IMR-90 (cell line): ENCODE measurements at regions not wholly inside any gene's neighbourhood (a gene's known extent, or its start where the extent isn't known, plus 50 kb on each side); places are given as distances from the start of the nearest gene placed in this dataset.
A peak's percentile ranks its signal among the peaks of the same experiment; 100 is the strongest.

Experiments used
- ATAC-seq: fragments of 200-7000 bp; cut with Tn5 transposase; 2 replicates; pipeline ENCODE4 v1.9.1; 2020; ENCODE audit warnings: low read depth, mild to moderate bottlenecking, moderate library complexity
- BruUV-seq: library from RNA; stranded (reverse); fragments of 400-500 nt; replicated peaks from 2 replicates; lab custom pipeline; 2021; lab: Mats Ljungman, UMichigan
- CTCF ChIA-PET: fragments of 300-600 bp; formaldehyde crosslinking; extraction: SDS; loops from one replicate; lab custom pipeline; 2021; ENCODE audit warnings: antibody characterized with exemption; lab: Yijun Ruan, JAX
- POLR2A ChIA-PET: fragments of 300-600 bp; sonication (Branson Sonifier 250); formaldehyde crosslinking; loops from one replicate; lab custom pipeline; 2022; ENCODE audit warnings: antibody characterized with exemption; ENCODE audit not compliant: unreplicated experiment; lab: Charles Lee
- DNase-seq: peaks from one replicate; pipeline ENCODE4 v3.0.0; 2013
- H2AFZ ChIP-seq: replicated peaks from 2 replicates; pipeline ENCODE3; 2013; ENCODE audit warnings: low read length, mild to moderate bottlenecking; ENCODE audit not compliant: poor library complexity
- H2AK5ac ChIP-seq: 2 replicates; pipeline ENCODE4 v1.6.1; 2013; ENCODE audit warnings: low read depth, low read length, inconsistent platforms
- H2AK9ac ChIP-seq: replicated peaks from 2 replicates; pipeline ENCODE3; 2013; ENCODE audit warnings: mild to moderate bottlenecking, low read depth, low read length, moderate library complexity; ENCODE audit not compliant: poor library complexity
- H2BK120ac ChIP-seq: 2 replicates; pipeline ENCODE4 v1.6.1; 2013; ENCODE audit warnings: low read depth, low read length, inconsistent platforms
- H2BK15ac ChIP-seq: 3 replicates; pipeline ENCODE4 v1.6.1; 2013; ENCODE audit warnings: low read depth, low read length, inconsistent platforms
- H2BK20ac ChIP-seq: 2 replicates; pipeline ENCODE4 v1.6.1; 2013; ENCODE audit warnings: low read depth, mild to moderate bottlenecking, inconsistent platforms, low read length, moderate library complexity
- H2BK5ac ChIP-seq: 2 replicates; pipeline ENCODE4 v1.6.1; 2013; ENCODE audit warnings: mild to moderate bottlenecking, low read depth, low read length, inconsistent platforms; ENCODE audit not compliant: poor library complexity, severe bottlenecking
- H3K14ac ChIP-seq: replicated peaks from 2 replicates; pipeline ENCODE4 v1.6.1; 2013; ENCODE audit warnings: low read depth, low read length, inconsistent platforms
- H3K18ac ChIP-seq: 2 replicates; pipeline ENCODE4 v1.6.1; 2013; ENCODE audit warnings: low read depth, low read length, control low read depth
- H3K23ac ChIP-seq: 2 replicates; pipeline ENCODE4 v1.6.1; 2013; ENCODE audit warnings: low read depth, low read length, inconsistent platforms
- H3K27ac ChIP-seq: 2 replicates; pipeline ENCODE4 v1.5.1; 2013; ENCODE audit warnings: mild to moderate bottlenecking, control low read depth, low read length; ENCODE audit not compliant: insufficient read depth
- H3K27me3 ChIP-seq: 2 replicates; pipeline ENCODE4 v1.6.1; 2013; ENCODE audit warnings: low read length; ENCODE audit not compliant: control insufficient read depth, insufficient read depth
- H3K36me3 ChIP-seq: 2 replicates; pipeline ENCODE4 v1.6.1; 2013; ENCODE audit warnings: low read length, mixed read lengths; ENCODE audit not compliant: control insufficient read depth, insufficient read depth
- H3K4ac ChIP-seq: 2 replicates; pipeline ENCODE4 v1.6.1; 2013; ENCODE audit warnings: low read depth, low read length, inconsistent platforms
- H3K4me1 ChIP-seq: 2 replicates; pipeline ENCODE4 v1.6.1; 2013; ENCODE audit warnings: low read length, mixed read lengths; ENCODE audit not compliant: control insufficient read depth, insufficient read depth
- H3K4me2 ChIP-seq: 2 replicates; pipeline ENCODE4 v1.6.1; 2013; ENCODE audit warnings: low read depth, mild to moderate bottlenecking, control low read depth, low read length, moderate library complexity
- H3K4me3 ChIP-seq: 2 replicates; pipeline ENCODE4 v1.5.1; 2013; ENCODE audit warnings: low read depth, mild to moderate bottlenecking, control low read depth, low read length, moderate library complexity; ENCODE audit not compliant: insufficient read depth
- H3K56ac ChIP-seq: 2 replicates; pipeline ENCODE4 v1.6.1; 2013; ENCODE audit warnings: low read length, inconsistent platforms; ENCODE audit not compliant: insufficient read depth; ENCODE audit errors: extremely low read depth
- H3K79me1 ChIP-seq, 2 experiments: 2 replicates each; pipeline ENCODE4 v1.6.1; 2013; ENCODE audit warnings: low read length in 2 of 2, inconsistent platforms in 1 of 2, low read depth in 1 of 2
- H3K9ac ChIP-seq: 2 replicates; pipeline ENCODE4 v1.6.1; 2013; ENCODE audit warnings: low read depth, low read length, control low read depth
- H3K9me1 ChIP-seq: 2 replicates; pipeline ENCODE4 v1.6.1; 2013; ENCODE audit warnings: low read length, inconsistent platforms; ENCODE audit not compliant: insufficient read depth
- H3K9me3 ChIP-seq: 2 replicates; pipeline ENCODE4 v1.6.1; 2013; ENCODE audit warnings: low read length; ENCODE audit not compliant: control insufficient read depth, insufficient read depth
- H4K20me1 ChIP-seq: 2 replicates; pipeline ENCODE4 v1.6.1; 2013; ENCODE audit warnings: low read length, inconsistent platforms; ENCODE audit not compliant: insufficient read depth
- H4K5ac ChIP-seq: 2 replicates; pipeline ENCODE4 v1.6.1; 2013; ENCODE audit warnings: mild to moderate bottlenecking, low read depth, low read length, control low read depth
- H4K8ac ChIP-seq, 2 experiments: 2 replicates each; pipeline ENCODE4 v1.6.1; 2013; ENCODE audit warnings: low read depth in 2 of 2, low read length in 2 of 2, control low read depth in 1 of 2, inconsistent platforms in 1 of 2
- H4K91ac ChIP-seq: 2 replicates; pipeline ENCODE4 v1.6.1; 2013; ENCODE audit warnings: low read depth, low read length, inconsistent platforms; ENCODE audit not compliant: insufficient read depth
- BHLHE40 ChIP-seq: fragments of 150-350 bp; IDR thresholded peaks from 2 replicates; pipeline ENCODE4 v1.6.1; 2016; ENCODE audit warnings: mild to moderate bottlenecking, low read depth, low read length
- MAFK ChIP-seq: IDR thresholded peaks from 2 replicates; pipeline ENCODE4 v1.6.1; 2012; ENCODE audit warnings: low read depth, low read length, improper control_type of control experiment
- MAZ ChIP-seq: IDR thresholded peaks from 2 replicates; pipeline ENCODE4 v1.6.1; 2012; ENCODE audit warnings: low read depth, mild to moderate bottlenecking, low read length, improper control_type of control experiment, moderate library complexity, borderline replicate concordance
- MXI1 ChIP-seq: IDR thresholded peaks from 2 replicates; pipeline ENCODE4 v1.6.1; 2012; ENCODE audit warnings: low read depth, mild to moderate bottlenecking, low read length, moderate library complexity, borderline replicate concordance
- NFE2L2 ChIP-seq: fragments of 150-350 bp; IDR thresholded peaks from 2 replicates; pipeline ENCODE4 v1.6.1; 2016; ENCODE audit warnings: low read depth, mild to moderate bottlenecking, low read length
- POLR2A ChIP-seq: IDR thresholded peaks from 2 replicates; pipeline ENCODE4 v1.6.1; 2012; ENCODE audit warnings: mild to moderate bottlenecking, low read depth, low read length
- RAD21 ChIP-seq: IDR thresholded peaks from 2 replicates; pipeline ENCODE4 v1.6.1; 2012; ENCODE audit warnings: low read length, improper control_type of control experiment
- RCOR1 ChIP-seq: IDR thresholded peaks from 2 replicates; pipeline ENCODE4 v1.6.1; 2012; ENCODE audit warnings: mild to moderate bottlenecking, low read length, improper control_type of control experiment; ENCODE audit not compliant: insufficient replicate concordance
- RFX5 ChIP-seq: IDR thresholded peaks from 2 replicates; pipeline ENCODE4 v1.8.0; 2012; ENCODE audit warnings: low read depth, mild to moderate bottlenecking, low read length, moderate library complexity
- SMC3 ChIP-seq: fragments of 150-350 bp; IDR thresholded peaks from 2 replicates; pipeline ENCODE4 v1.6.1; 2016; ENCODE audit warnings: low read depth, mild to moderate bottlenecking, antibody characterized with exemption, low read length, moderate library complexity
- WGBS, 2 experiments: methylation state at CpG; one replicate each; pipeline versions ENCODE4 v1.1.5 to v1.1.7; 2013; ENCODE audit warnings: missing lambda C conversion rate in 2 of 2; ENCODE audit not compliant: insufficient read length in 1 of 2; ENCODE audit errors: extremely low coverage in 2 of 2; 5-methylcytosine and 5-hydroxymethylcytosine counted together
- dilution Hi-C: fragments of 300-500 bp; cut with HindIII; formaldehyde crosslinking; loops from one replicate; pipeline ENCODE4 v1.14.3; 2018; ENCODE audit warnings: low sequenced_read_pairs; ENCODE audit not compliant: unreplicated experiment
- in situ Hi-C: fragments of 300-500 bp; cut with MboI; formaldehyde crosslinking; loops from 3 replicates; pipeline ENCODE4 v1.14.3; 2019; ENCODE audit warnings: low sequenced_read_pairs, inconsistent platforms, mixed read lengths
- intact Hi-C: fragments of 100-400 bp; cut with micrococcal nuclease; formaldehyde crosslinking; loops from 2 replicates; pipeline ENCODE4 v1.10.0; 2022
- TF ChIP-seq, protein P1 (sequence below): conservative IDR thresholded peaks from 2 replicates; pipeline ENCODE4 v1.5.1; 2012; ENCODE audit warnings: mild to moderate bottlenecking, low read depth, low read length, improper control_type of control experiment
- TF ChIP-seq, protein P2 (sequence below): fragments of 150-350 bp; IDR thresholded peaks from 2 replicates; pipeline ENCODE4 v1.6.1; 2016; ENCODE audit warnings: low read depth, mild to moderate bottlenecking, low read length, moderate library complexity, borderline replicate concordance

DNA sequence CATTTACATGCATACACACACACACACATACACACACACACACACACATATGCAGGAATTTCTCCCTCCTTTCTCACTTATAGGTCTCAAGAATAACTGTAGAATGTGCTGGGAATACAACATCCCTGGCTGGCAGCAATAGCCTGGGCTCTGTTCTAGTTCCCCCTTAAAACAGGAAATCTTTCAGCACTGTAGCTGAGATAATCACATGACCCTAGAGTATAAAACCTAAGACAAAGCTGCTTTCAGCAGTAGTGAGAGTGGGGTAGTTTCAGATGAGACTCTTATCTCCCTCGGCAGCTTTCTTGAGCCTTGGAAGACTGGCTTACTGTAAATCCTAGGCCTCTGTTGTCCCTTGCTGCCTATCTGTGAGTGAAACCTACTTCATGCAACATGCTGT lies 137.4 kb upstream of the AKR1E2 start:
- H3K9ac ChIP-seq = no peak overlapping the region
- no CpG with 5 or more reads among the region's 1 CpG for WGBS, 2 experiments
- H3K23ac ChIP-seq = no peak overlapping the region
- POLR2A ChIA-PET = no interaction called here
- peak overlapping the region; percentile 64 for H3K4ac ChIP-seq
- H2BK5ac ChIP-seq = peak overlapping the region; percentile 47
- CTCF ChIA-PET = no interaction called here
- peaks cover 0 to 2% of the 10 kb centered on the region in 2 experiments; a peak in 1 of 4 replicates for H3K79me1 ChIP-seq
- H2AK5ac ChIP-seq = peak overlapping the region; percentile 91; the same call in 1 of the 2 replicates
- peaks cover 15% of the 10 kb centered on the region for H3K9me1 ChIP-seq
- H3K4me3 ChIP-seq = no peak overlapping the region
- H3K18ac ChIP-seq = peak overlapping the region; percentile 74; the same call in 1 of the 2 replicates
- peak overlapping the region; percentile 82; the same call in 1 of the 2 replicates for H2BK20ac ChIP-seq
- ATAC-seq (no peak), DNase-seq (no peak)
- peak overlapping the region; percentile 44 for H4K5ac ChIP-seq
- peak overlapping the region in 1 of 2 experiments; percentile 55; a peak in 1 of 4 replicates for H4K8ac ChIP-seq
- dilution Hi-C loops (no loop called here), in situ Hi-C loops (no loop called here), intact Hi-C loops (no loop called here)
- H2BK15ac ChIP-seq = peak overlapping the region; percentile 97; the same call in 2 of the 3 replicates
- peak overlapping the region; percentile 25 for H2AK9ac ChIP-seq
- no TSS peak for BruUV-seq
- H2BK120ac ChIP-seq = peak overlapping the region; percentile 76; the same call in 1 of the 2 replicates
- H2AFZ ChIP-seq = peak overlapping the region; percentile 27
- H3K27me3 ChIP-seq = no peaks in the 10 kb centered on the region
- no peak overlapping the region for H3K27ac ChIP-seq
- no peak for TF ChIP-seq BHLHE40
- TF ChIP-seq RAD21 = no peak
- TF ChIP-seq MXI1 = no peak
- TF ChIP-seq, protein P1, sequence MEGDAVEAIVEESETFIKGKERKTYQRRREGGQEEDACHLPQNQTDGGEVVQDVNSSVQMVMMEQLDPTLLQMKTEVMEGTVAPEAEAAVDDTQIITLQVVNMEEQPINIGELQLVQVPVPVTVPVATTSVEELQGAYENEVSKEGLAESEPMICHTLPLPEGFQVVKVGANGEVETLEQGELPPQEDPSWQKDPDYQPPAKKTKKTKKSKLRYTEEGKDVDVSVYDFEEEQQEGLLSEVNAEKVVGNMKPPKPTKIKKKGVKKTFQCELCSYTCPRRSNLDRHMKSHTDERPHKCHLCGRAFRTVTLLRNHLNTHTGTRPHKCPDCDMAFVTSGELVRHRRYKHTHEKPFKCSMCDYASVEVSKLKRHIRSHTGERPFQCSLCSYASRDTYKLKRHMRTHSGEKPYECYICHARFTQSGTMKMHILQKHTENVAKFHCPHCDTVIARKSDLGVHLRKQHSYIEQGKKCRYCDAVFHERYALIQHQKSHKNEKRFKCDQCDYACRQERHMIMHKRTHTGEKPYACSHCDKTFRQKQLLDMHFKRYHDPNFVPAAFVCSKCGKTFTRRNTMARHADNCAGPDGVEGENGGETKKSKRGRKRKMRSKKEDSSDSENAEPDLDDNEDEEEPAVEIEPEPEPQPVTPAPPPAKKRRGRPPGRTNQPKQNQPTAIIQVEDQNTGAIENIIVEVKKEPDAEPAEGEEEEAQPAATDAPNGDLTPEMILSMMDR = no peak
- TF ChIP-seq MAFK = no peak
- TF ChIP-seq RFX5 = no peak
- TF ChIP-seq, protein P2, sequence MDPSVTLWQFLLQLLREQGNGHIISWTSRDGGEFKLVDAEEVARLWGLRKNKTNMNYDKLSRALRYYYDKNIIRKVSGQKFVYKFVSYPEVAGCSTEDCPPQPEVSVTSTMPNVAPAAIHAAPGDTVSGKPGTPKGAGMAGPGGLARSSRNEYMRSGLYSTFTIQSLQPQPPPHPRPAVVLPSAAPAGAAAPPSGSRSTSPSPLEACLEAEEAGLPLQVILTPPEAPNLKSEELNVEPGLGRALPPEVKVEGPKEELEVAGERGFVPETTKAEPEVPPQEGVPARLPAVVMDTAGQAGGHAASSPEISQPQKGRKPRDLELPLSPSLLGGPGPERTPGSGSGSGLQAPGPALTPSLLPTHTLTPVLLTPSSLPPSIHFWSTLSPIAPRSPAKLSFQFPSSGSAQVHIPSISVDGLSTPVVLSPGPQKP = no peak
- no peak for TF ChIP-seq POLR2A
- TF ChIP-seq SMC3 = no peak
- no peak for TF ChIP-seq MAZ
- no peak for TF ChIP-seq RCOR1
- no peak for TF ChIP-seq NFE2L2
- H4K91ac ChIP-seq = peak overlapping the region; percentile 33; the same call in 1 of the 2 replicates
- no peak overlapping the region for H3K56ac ChIP-seq
- H3K4me2 ChIP-seq = no peak overlapping the region
- H3K36me3 ChIP-seq = no peaks in the 10 kb centered on the region
- H3K4me1 ChIP-seq = peaks cover 23% of the 10 kb centered on the region; the same call in 1 of the 2 replicates
- no peaks in the 10 kb centered on the region for H4K20me1 ChIP-seq
- peak overlapping the region; percentile 50 for H3K14ac ChIP-seq
- H3K9me3 ChIP-seq = peaks cover 2% of the 10 kb centered on the region; the same call in 1 of the 2 replicates
